OCI-LY7 (cell line): ENCODE measurements at regions not wholly inside any gene's neighbourhood (a gene's known extent, or its start where the extent isn't known, plus 50 kb on each side); places are given as distances from the start of the nearest gene placed in this dataset.
"Not testable (repeated sequence)": the region's sequence is repeated elsewhere in the genome, so short reads cannot be mapped to it uniquely, and the experiment has no call there.

ENCODE experiments used
- BruUV-seq: library from RNA; stranded (reverse); fragments of 400-500 nt; replicated peaks from 2 replicates; lab custom pipeline; 2021; lab: Mats Ljungman, UMichigan
- CTCF ChIA-PET: fragments of 300-600 bp; sonication (Branson Sonifier 250); formaldehyde crosslinking; loops from one replicate; lab custom pipeline; 2022; ENCODE audit warnings: antibody characterized with exemption; ENCODE audit not compliant: unreplicated experiment; lab: Charles Lee
- POLR2A ChIA-PET: fragments of 300-600 bp; sonication (Branson Sonifier 250); formaldehyde crosslinking; loops from one replicate; lab custom pipeline; 2022; ENCODE audit warnings: antibody characterized with exemption; lab: Charles Lee
- DNase-seq: peaks from one replicate; pipeline ENCODE4 v3.0.0-alpha.2; 2015; ENCODE audit warnings: low spot score
- H2AFZ ChIP-seq: fragments of 200-600 bp; sonication (generic), shearing (Covaris generic); 2 replicates; pipeline ENCODE4 v1.6.1; 2014; ENCODE audit warnings: mild to moderate bottlenecking, antibody characterized with exemption, low read length, moderate library complexity
- H3K27ac ChIP-seq: fragments of 200-600 bp; sonication (generic); 2 replicates; pipeline ENCODE4 v1.5.1; 2014; ENCODE audit warnings: mixed run types, low read depth, mild to moderate bottlenecking, moderate library complexity, low read length, inconsistent platforms; ENCODE audit not compliant: poor library complexity, severe bottlenecking
- H3K36me3 ChIP-seq: fragments of 200-600 bp; sonication (generic); 2 replicates; pipeline ENCODE4 v1.6.1; 2014; ENCODE audit warnings: mild to moderate bottlenecking, antibody characterized with exemption, low read length, moderate library complexity, mixed read lengths; ENCODE audit not compliant: insufficient read depth
- H3K4me1 ChIP-seq: fragments of 200-600 bp; sonication (generic); 2 replicates; pipeline ENCODE4 v1.5.1; 2014; ENCODE audit warnings: mild to moderate bottlenecking, low read length; ENCODE audit not compliant: insufficient read depth, poor library complexity, severe bottlenecking
- H3K4me2 ChIP-seq: fragments of 200-600 bp; sonication (generic); 2 replicates; pipeline ENCODE4 v1.6.1; 2014; ENCODE audit warnings: mild to moderate bottlenecking, low read length
- H3K4me3 ChIP-seq: fragments of 200-600 bp; sonication (generic); 2 replicates; pipeline ENCODE4 v1.5.1; 2014; ENCODE audit warnings: mild to moderate bottlenecking, low read depth, low read length; ENCODE audit not compliant: poor library complexity, severe bottlenecking
- H3K79me2 ChIP-seq: fragments of 200-600 bp; sonication (generic); 2 replicates; pipeline ENCODE4 v1.6.1; 2016; ENCODE audit warnings: low read depth, mild to moderate bottlenecking, low read length, moderate library complexity, mixed read lengths; ENCODE audit not compliant: insufficient read depth
- H3K9me2 ChIP-seq: fragments of 200-600 bp; sonication (generic); 2 replicates; pipeline ENCODE4 v1.6.1; 2016; ENCODE audit warnings: mild to moderate bottlenecking, low read length, mixed read lengths; ENCODE audit not compliant: insufficient read depth
- H3K9me3 ChIP-seq: fragments of 200-600 bp; sonication (generic); 2 replicates; pipeline ENCODE4 v1.6.1; 2014; ENCODE audit warnings: mild to moderate bottlenecking, mixed run types, low read length, mixed read lengths
- H4K20me1 ChIP-seq: fragments of 200-600 bp; sonication (generic); 2 replicates; pipeline ENCODE4 v1.6.1; 2014; ENCODE audit warnings: mild to moderate bottlenecking, antibody characterized with exemption, low read length, moderate library complexity, mixed read lengths; ENCODE audit not compliant: insufficient read depth
- CTCF ChIP-seq: fragments of 200-600 bp; sonication (generic); conservative IDR thresholded peaks from 2 replicates; pipeline ENCODE4 v1.5.1; 2014; ENCODE audit warnings: mild to moderate bottlenecking, antibody characterized with exemption, low read length, moderate library complexity, mixed read lengths
- EZH2phosphoT487 ChIP-seq: fragments of 200-600 bp; sonication (generic); IDR thresholded peaks from 2 replicates; pipeline ENCODE4 v1.6.1; 2018; ENCODE audit warnings: low read depth, borderline replicate concordance, mild to moderate bottlenecking, mixed run types, antibody characterized with exemption, low read length, moderate library complexity, mixed read lengths
- intact Hi-C: fragments of 100-400 bp; cut with micrococcal nuclease; formaldehyde crosslinking; loops from one replicate; pipeline ENCODE4 v1.10.0; 2022; ENCODE audit not compliant: unreplicated experiment

GRCh38 chr3:177495566-177495965 lies 298.3 kb upstream of the TBL1XR1 start:
- BruUV-seq: no TSS peak
- no peaks in the 10 kb centered on the region for H4K20me1 ChIP-seq
- H3K4me2 ChIP-seq: no peak overlapping the region
- DNase-seq: no peak
- no peaks in the 10 kb centered on the region for H3K9me3 ChIP-seq
- no peak overlapping the region for H3K4me3 ChIP-seq
- H3K4me1 ChIP-seq: no peaks in the 10 kb centered on the region
- no peaks in the 10 kb centered on the region for H3K9me2 ChIP-seq
- H3K79me2 ChIP-seq: no peaks in the 10 kb centered on the region
- H3K27ac ChIP-seq: no peak overlapping the region
- TF ChIP-seq EZH2phosphoT487 (no peak), CTCF (no peak)
- H3K36me3 ChIP-seq: no peaks in the 10 kb centered on the region
- intact Hi-C loops: no loop called here
- CTCF ChIA-PET: no interaction called here
- no peak overlapping the region for H2AFZ ChIP-seq
- POLR2A ChIA-PET: no interaction called here

- Histone ChIP-seq H3K27ac (no peak overlapping the region), H3K4me3 (no peak overlapping the region), H3K4me2 (no peak overlapping the region), H3K36me3 (no peaks in the 10 kb centered on the region), H3K4me1 (no peaks in the 10 kb centered on the region), H2AFZ (no peak overlapping the region), H3K79me2 (no peaks in the 10 kb centered on the region), H4K20me1 (no peaks in the 10 kb centered on the region), H3K9me2 (no peaks in the 10 kb centered on the region), H3K9me3 (no peaks in the 10 kb centered on the region)
- no TSS peak for BruUV-seq
- DNase-seq: no peak
- ChIA-PET CTCF (no interaction called here), POLR2A (no interaction called here)
- intact Hi-C loops: no loop called here
- TF ChIP-seq CTCF (no peak), EZH2phosphoT487 (no peak)
These were observed 301.0 kb upstream of the TBL1XR1 start for GRCh38 chr3:177498037-177498857.

- H4K20me1 ChIP-seq, CTCF ChIA-PET, DNase-seq, intact Hi-C loops, H3K79me2 ChIP-seq, H3K36me3 ChIP-seq, H3K9me2 ChIP-seq, H3K4me2 ChIP-seq, H3K27ac ChIP-seq, BruUV-seq, H3K4me3 ChIP-seq, H3K9me3 ChIP-seq, H2AFZ ChIP-seq, POLR2A ChIA-PET, H3K4me1 ChIP-seq: not testable (repeated sequence)
These were observed 301.8 kb upstream of the TBL1XR1 start for GRCh38 chr3:177499039-177499438.
